IMR-90 (cell line): ENCODE measurements at regions not wholly inside any gene's neighbourhood (a gene's known extent, or its start where the extent isn't known, plus 50 kb on each side); places are given as distances from the start of the nearest gene placed in this dataset.
A peak's percentile ranks its signal among the peaks of the same experiment; 100 is the strongest.

Experiments
- ATAC-seq: fragments of 200-7000 bp; cut with Tn5 transposase; 2 replicates; pipeline ENCODE4 v1.9.1; 2020; ENCODE audit warnings: low read depth, mild to moderate bottlenecking, moderate library complexity
- BruUV-seq: library from RNA; stranded (reverse); fragments of 400-500 nt; replicated peaks from 2 replicates; lab custom pipeline; 2021; lab: Mats Ljungman, UMichigan
- CTCF ChIA-PET: fragments of 300-600 bp; formaldehyde crosslinking; extraction: SDS; loops from one replicate; lab custom pipeline; 2021; ENCODE audit warnings: antibody characterized with exemption; lab: Yijun Ruan, JAX
- POLR2A ChIA-PET: fragments of 300-600 bp; sonication (Branson Sonifier 250); formaldehyde crosslinking; loops from one replicate; lab custom pipeline; 2022; ENCODE audit warnings: antibody characterized with exemption; ENCODE audit not compliant: unreplicated experiment; lab: Charles Lee
- DNase-seq: peaks from one replicate; pipeline ENCODE4 v3.0.0; 2013
- H2AFZ ChIP-seq: replicated peaks from 2 replicates; pipeline ENCODE3; 2013; ENCODE audit warnings: low read length, mild to moderate bottlenecking; ENCODE audit not compliant: poor library complexity
- H2AK5ac ChIP-seq: 2 replicates; pipeline ENCODE4 v1.6.1; 2013; ENCODE audit warnings: low read depth, low read length, inconsistent platforms
- H2AK9ac ChIP-seq: replicated peaks from 2 replicates; pipeline ENCODE3; 2013; ENCODE audit warnings: mild to moderate bottlenecking, low read depth, low read length, moderate library complexity; ENCODE audit not compliant: poor library complexity
- H2BK120ac ChIP-seq: 2 replicates; pipeline ENCODE4 v1.6.1; 2013; ENCODE audit warnings: low read depth, low read length, inconsistent platforms
- H2BK15ac ChIP-seq: 3 replicates; pipeline ENCODE4 v1.6.1; 2013; ENCODE audit warnings: low read depth, low read length, inconsistent platforms
- H2BK20ac ChIP-seq: 2 replicates; pipeline ENCODE4 v1.6.1; 2013; ENCODE audit warnings: low read depth, mild to moderate bottlenecking, inconsistent platforms, low read length, moderate library complexity
- H2BK5ac ChIP-seq: 2 replicates; pipeline ENCODE4 v1.6.1; 2013; ENCODE audit warnings: mild to moderate bottlenecking, low read depth, low read length, inconsistent platforms; ENCODE audit not compliant: poor library complexity, severe bottlenecking
- H3K14ac ChIP-seq: replicated peaks from 2 replicates; pipeline ENCODE4 v1.6.1; 2013; ENCODE audit warnings: low read depth, low read length, inconsistent platforms
- H3K18ac ChIP-seq: 2 replicates; pipeline ENCODE4 v1.6.1; 2013; ENCODE audit warnings: low read depth, low read length, control low read depth
- H3K23ac ChIP-seq: 2 replicates; pipeline ENCODE4 v1.6.1; 2013; ENCODE audit warnings: low read depth, low read length, inconsistent platforms
- H3K27ac ChIP-seq: 2 replicates; pipeline ENCODE4 v1.5.1; 2013; ENCODE audit warnings: mild to moderate bottlenecking, control low read depth, low read length; ENCODE audit not compliant: insufficient read depth
- H3K27me3 ChIP-seq: 2 replicates; pipeline ENCODE4 v1.6.1; 2013; ENCODE audit warnings: low read length; ENCODE audit not compliant: control insufficient read depth, insufficient read depth
- H3K36me3 ChIP-seq: 2 replicates; pipeline ENCODE4 v1.6.1; 2013; ENCODE audit warnings: low read length, mixed read lengths; ENCODE audit not compliant: control insufficient read depth, insufficient read depth
- H3K4ac ChIP-seq: 2 replicates; pipeline ENCODE4 v1.6.1; 2013; ENCODE audit warnings: low read depth, low read length, inconsistent platforms
- H3K4me1 ChIP-seq: 2 replicates; pipeline ENCODE4 v1.6.1; 2013; ENCODE audit warnings: low read length, mixed read lengths; ENCODE audit not compliant: control insufficient read depth, insufficient read depth
- H3K4me2 ChIP-seq: 2 replicates; pipeline ENCODE4 v1.6.1; 2013; ENCODE audit warnings: low read depth, mild to moderate bottlenecking, control low read depth, low read length, moderate library complexity
- H3K4me3 ChIP-seq: 2 replicates; pipeline ENCODE4 v1.5.1; 2013; ENCODE audit warnings: low read depth, mild to moderate bottlenecking, control low read depth, low read length, moderate library complexity; ENCODE audit not compliant: insufficient read depth
- H3K56ac ChIP-seq: 2 replicates; pipeline ENCODE4 v1.6.1; 2013; ENCODE audit warnings: low read length, inconsistent platforms; ENCODE audit not compliant: insufficient read depth; ENCODE audit errors: extremely low read depth
- H3K79me1 ChIP-seq, 2 experiments: 2 replicates each; pipeline ENCODE4 v1.6.1; 2013; ENCODE audit warnings: low read length in 2 of 2, inconsistent platforms in 1 of 2, low read depth in 1 of 2
- H3K9ac ChIP-seq: 2 replicates; pipeline ENCODE4 v1.6.1; 2013; ENCODE audit warnings: low read depth, low read length, control low read depth
- H3K9me1 ChIP-seq: 2 replicates; pipeline ENCODE4 v1.6.1; 2013; ENCODE audit warnings: low read length, inconsistent platforms; ENCODE audit not compliant: insufficient read depth
- H3K9me3 ChIP-seq: 2 replicates; pipeline ENCODE4 v1.6.1; 2013; ENCODE audit warnings: low read length; ENCODE audit not compliant: control insufficient read depth, insufficient read depth
- H4K20me1 ChIP-seq: 2 replicates; pipeline ENCODE4 v1.6.1; 2013; ENCODE audit warnings: low read length, inconsistent platforms; ENCODE audit not compliant: insufficient read depth
- H4K5ac ChIP-seq: 2 replicates; pipeline ENCODE4 v1.6.1; 2013; ENCODE audit warnings: mild to moderate bottlenecking, low read depth, low read length, control low read depth
- H4K8ac ChIP-seq, 2 experiments: 2 replicates each; pipeline ENCODE4 v1.6.1; 2013; ENCODE audit warnings: low read depth in 2 of 2, low read length in 2 of 2, control low read depth in 1 of 2, inconsistent platforms in 1 of 2
- H4K91ac ChIP-seq: 2 replicates; pipeline ENCODE4 v1.6.1; 2013; ENCODE audit warnings: low read depth, low read length, inconsistent platforms; ENCODE audit not compliant: insufficient read depth
- BHLHE40 ChIP-seq: fragments of 150-350 bp; IDR thresholded peaks from 2 replicates; pipeline ENCODE4 v1.6.1; 2016; ENCODE audit warnings: mild to moderate bottlenecking, low read depth, low read length
- CEBPB ChIP-seq: IDR thresholded peaks from 2 replicates; pipeline ENCODE4 v1.6.1; 2012; ENCODE audit warnings: low read depth, low read length, improper control_type of control experiment
- ELK1 ChIP-seq: fragments of 150-350 bp; IDR thresholded peaks from 2 replicates; pipeline ENCODE4 v1.6.1; 2016; ENCODE audit warnings: low read depth, mild to moderate bottlenecking, low read length, moderate library complexity, borderline replicate concordance
- FOS ChIP-seq: fragments of 150-350 bp; IDR thresholded peaks from 2 replicates; pipeline ENCODE4 v1.6.1; 2016; ENCODE audit warnings: low read depth, low read length
- MAFK ChIP-seq: IDR thresholded peaks from 2 replicates; pipeline ENCODE4 v1.6.1; 2012; ENCODE audit warnings: low read depth, low read length, improper control_type of control experiment
- NFE2L2 ChIP-seq: fragments of 150-350 bp; IDR thresholded peaks from 2 replicates; pipeline ENCODE4 v1.6.1; 2016; ENCODE audit warnings: low read depth, mild to moderate bottlenecking, low read length
- USF2 ChIP-seq: fragments of 150-350 bp; IDR thresholded peaks from 2 replicates; pipeline ENCODE4 v1.6.1; 2017; ENCODE audit warnings: mild to moderate bottlenecking, antibody characterized with exemption, low read length, low read depth
- WGBS, 2 experiments: methylation state at CpG; one replicate each; pipeline versions ENCODE4 v1.1.5 to v1.1.7; 2013; ENCODE audit warnings: missing lambda C conversion rate in 2 of 2; ENCODE audit not compliant: insufficient read length in 1 of 2; ENCODE audit errors: extremely low coverage in 2 of 2; 5-methylcytosine and 5-hydroxymethylcytosine counted together
- dilution Hi-C: fragments of 300-500 bp; cut with HindIII; formaldehyde crosslinking; loops from one replicate; pipeline ENCODE4 v1.14.3; 2018; ENCODE audit warnings: low sequenced_read_pairs; ENCODE audit not compliant: unreplicated experiment
- in situ Hi-C: fragments of 300-500 bp; cut with MboI; formaldehyde crosslinking; loops from 3 replicates; pipeline ENCODE4 v1.14.3; 2019; ENCODE audit warnings: low sequenced_read_pairs, inconsistent platforms, mixed read lengths
- intact Hi-C: fragments of 100-400 bp; cut with micrococcal nuclease; formaldehyde crosslinking; loops from 2 replicates; pipeline ENCODE4 v1.10.0; 2022

GRCh38 chr3:64422192-64422591 lies 196.9 kb upstream of the PRICKLE2 start:
- Histone ChIP-seq H3K14ac (no peak overlapping the region), H2BK15ac (no peak overlapping the region), H4K20me1 (no peaks in the 10 kb centered on the region), H3K27ac (no peak overlapping the region), H3K4me2 (no peak overlapping the region), H3K27me3 (no peaks in the 10 kb centered on the region), H3K9me3 (no peaks in the 10 kb centered on the region), H2AK5ac (no peak overlapping the region), H3K36me3 (no peaks in the 10 kb centered on the region), H2BK5ac (no peak overlapping the region), H2AFZ (no peak overlapping the region), H3K9me1 (no peaks in the 10 kb centered on the region; the same call in 1 of the 2 replicates), H3K23ac (no peak overlapping the region), H2AK9ac (no peak overlapping the region), H4K8ac (no peak overlapping the region), H2BK120ac (no peak overlapping the region), H4K91ac (no peak overlapping the region), H3K4me3 (no peak overlapping the region), H3K56ac (no peak overlapping the region), H3K79me1 (no peaks in the 10 kb centered on the region), H2BK20ac (no peak overlapping the region), H4K5ac (no peak overlapping the region), H3K4me1 (peaks cover 4% of the 10 kb centered on the region), H3K18ac (no peak overlapping the region), H3K4ac (no peak overlapping the region), H3K9ac (no peak overlapping the region)
- ChIA-PET CTCF (interaction anchor here (0.6 kb wide), 1 partner anchor 12 kb away, joined by 3 read pairs; no protein-coding TSS in a partner anchor), POLR2A (interaction anchor here (0.7 kb wide), 1 partner anchor 399 kb away, joined by 4 read pairs; the partner anchor contains the start of gene PSMD6)
- dilution Hi-C loops (no loop called here), in situ Hi-C loops (no loop called here), intact Hi-C loops (no loop called here)
- DNase-seq (peak; percentile 79), ATAC-seq (peak; percentile 69)
- no peak for TF ChIP-seq USF2
- no peak for TF ChIP-seq NFE2L2
- TF ChIP-seq CEBPB, result no peak
- TF ChIP-seq ELK1, result no peak
- TF ChIP-seq BHLHE40, result 0 out of 2 replicates have a peak, but pooled peaks have one; percentile 30
- TF ChIP-seq FOS, result no peak
- no peak for TF ChIP-seq MAFK
- no CpG with 5 or more reads among the region's 7 CpGs for WGBS, 2 experiments
- BruUV-seq, result no TSS peak
